Skeletal muscle satellite cell (primary cell): ENCODE measurements at regions not wholly inside any gene's neighbourhood (a gene's known extent, or its start where the extent isn't known, plus 50 kb on each side); places are given as distances from the start of the nearest gene placed in this dataset.

ENCODE experiments used
- H3K27me3 ChIP-seq: 2 replicates; pipeline ENCODE4 v1.7.0; 2013; ENCODE audit warnings: low read length; ENCODE audit not compliant: control insufficient read depth, insufficient read depth
- H3K36me3 ChIP-seq: 2 replicates; pipeline ENCODE4 v1.7.0; 2013; ENCODE audit warnings: mild to moderate bottlenecking, control low read depth, low read length; ENCODE audit not compliant: insufficient read depth
- H3K4me1 ChIP-seq: 2 replicates; pipeline ENCODE4 v1.7.0; 2013; ENCODE audit warnings: low read length; ENCODE audit not compliant: control insufficient read depth, insufficient read depth
- H3K4me2 ChIP-seq: 2 replicates; pipeline ENCODE4 v1.7.0; 2013; ENCODE audit warnings: mild to moderate bottlenecking, low read length
- H3K4me3 ChIP-seq: 2 replicates; pipeline ENCODE4 v1.7.0; 2013; ENCODE audit warnings: low read length
- H3K9ac ChIP-seq: 2 replicates; pipeline ENCODE4 v1.7.0; 2013; ENCODE audit warnings: mild to moderate bottlenecking, low read depth, low read length, moderate library complexity
- H3K9me3 ChIP-seq: replicated peaks from 2 replicates; pipeline ENCODE4 v1.7.0; 2013; ENCODE audit warnings: mild to moderate bottlenecking, control low read depth, low read length

- no peaks in the 10 kb centered on the region for H3K9me3 ChIP-seq
- no peak overlapping the region for H3K4me3 ChIP-seq
- no peaks in the 10 kb centered on the region for H3K4me1 ChIP-seq
- no peaks in the 10 kb centered on the region for H3K27me3 ChIP-seq
- H3K4me2 ChIP-seq: no peak overlapping the region
- no peak overlapping the region for H3K9ac ChIP-seq
- no peaks in the 10 kb centered on the region for H3K36me3 ChIP-seq
Measured at GRCh38 chr2:6281524-6281923, 584.2 kb downstream of the CMPK2 start.

GRCh38 chr2:6283259-6283658 is 582.4 kb downstream of the CMPK2 start:
- Histone ChIP-seq H3K36me3 (no peaks in the 10 kb centered on the region), H3K27me3 (no peaks in the 10 kb centered on the region), H3K4me2 (no peak overlapping the region), H3K4me3 (no peak overlapping the region), H3K4me1 (no peaks in the 10 kb centered on the region), H3K9ac (no peak overlapping the region), H3K9me3 (no peaks in the 10 kb centered on the region)

- H3K9ac ChIP-seq: no peak overlapping the region
- H3K4me2 ChIP-seq: no peak overlapping the region
- H3K4me3 ChIP-seq: no peak overlapping the region
- no peaks in the 10 kb centered on the region for H3K9me3 ChIP-seq
- H3K27me3 ChIP-seq: no peaks in the 10 kb centered on the region
- H3K4me1 ChIP-seq: no peaks in the 10 kb centered on the region
- H3K36me3 ChIP-seq: no peaks in the 10 kb centered on the region
Measured at GRCh38 chr2:6287406-6287805, 578.3 kb downstream of the CMPK2 start.

GRCh38 chr2:6288791-6289190 is 576.9 kb downstream of the CMPK2 start:
- Histone ChIP-seq H3K9me3 (no peaks in the 10 kb centered on the region), H3K36me3 (no peaks in the 10 kb centered on the region), H3K9ac (no peak overlapping the region), H3K4me2 (no peak overlapping the region), H3K27me3 (no peaks in the 10 kb centered on the region), H3K4me1 (no peaks in the 10 kb centered on the region), H3K4me3 (no peak overlapping the region)

- H3K9ac ChIP-seq: no peak overlapping the region
- no peak overlapping the region for H3K4me3 ChIP-seq
- no peaks in the 10 kb centered on the region for H3K27me3 ChIP-seq
- H3K4me1 ChIP-seq: no peaks in the 10 kb centered on the region
- no peak overlapping the region for H3K4me2 ChIP-seq
- H3K9me3 ChIP-seq: no peaks in the 10 kb centered on the region
- no peaks in the 10 kb centered on the region for H3K36me3 ChIP-seq
Measured at GRCh38 chr2:6290217-6291015, 575.3 kb downstream of the CMPK2 start.

- H3K27me3 ChIP-seq: no peaks in the 10 kb centered on the region
- H3K9me3 ChIP-seq: no peaks in the 10 kb centered on the region
- H3K4me1 ChIP-seq: no peaks in the 10 kb centered on the region
- H3K36me3 ChIP-seq: no peaks in the 10 kb centered on the region
- no peak overlapping the region for H3K4me3 ChIP-seq
- no peak overlapping the region for H3K9ac ChIP-seq
- no peak overlapping the region for H3K4me2 ChIP-seq
Measured at GRCh38 chr2:6294791-6295190, 570.9 kb downstream of the CMPK2 start.

- Histone ChIP-seq H3K4me2 (no peak overlapping the region), H3K9me3 (no peaks in the 10 kb centered on the region), H3K27me3 (no peaks in the 10 kb centered on the region), H3K4me1 (no peaks in the 10 kb centered on the region), H3K36me3 (no peaks in the 10 kb centered on the region), H3K4me3 (no peak overlapping the region), H3K9ac (no peak overlapping the region)
Measured at GRCh38 chr2:6297238-6297637, 568.5 kb downstream of the CMPK2 start.

- Histone ChIP-seq H3K9me3 (no peaks in the 10 kb centered on the region), H3K9ac (no peak overlapping the region), H3K36me3 (no peaks in the 10 kb centered on the region), H3K4me3 (no peak overlapping the region), H3K4me1 (no peaks in the 10 kb centered on the region), H3K4me2 (no peak overlapping the region), H3K27me3 (no peaks in the 10 kb centered on the region)
Measured at GRCh38 chr2:6301426-6301825, 564.3 kb downstream of the CMPK2 start.

- Histone ChIP-seq H3K4me3 (no peak overlapping the region), H3K4me1 (no peaks in the 10 kb centered on the region), H3K36me3 (no peaks in the 10 kb centered on the region), H3K27me3 (no peaks in the 10 kb centered on the region), H3K9ac (no peak overlapping the region), H3K4me2 (no peak overlapping the region), H3K9me3 (no peaks in the 10 kb centered on the region)
Measured at GRCh38 chr2:6308986-6309385, 556.7 kb downstream of the CMPK2 start.

GRCh38 chr2:6309415-6310255 is 556.1 kb downstream of the CMPK2 start:
- Histone ChIP-seq H3K4me3 (no peak overlapping the region), H3K27me3 (no peaks in the 10 kb centered on the region), H3K4me2 (no peak overlapping the region), H3K9ac (no peak overlapping the region), H3K36me3 (no peaks in the 10 kb centered on the region), H3K9me3 (no peaks in the 10 kb centered on the region), H3K4me1 (no peaks in the 10 kb centered on the region)

GRCh38 chr2:6310256-6311215 is 555.2 kb downstream of the CMPK2 start:
- Histone ChIP-seq H3K36me3 (no peaks in the 10 kb centered on the region), H3K9ac (no peak overlapping the region), H3K9me3 (no peaks in the 10 kb centered on the region), H3K4me3 (no peak overlapping the region), H3K4me2 (no peak overlapping the region), H3K27me3 (no peaks in the 10 kb centered on the region), H3K4me1 (no peaks in the 10 kb centered on the region)
